Astrocyte (in vitro differentiated cells and primary cell): ENCODE measurements at regions not wholly inside any gene's neighbourhood (a gene's known extent, or its start where the extent isn't known, plus 50 kb on each side); places are given as distances from the start of the nearest gene placed in this dataset.

Experiments used
- EZH2 ChIP-seq: IDR thresholded peaks from 2 replicates; pipeline ENCODE4 v1.6.1; 2012; ENCODE audit warnings: mild to moderate bottlenecking, low read length, inconsistent platforms; ENCODE audit not compliant: insufficient read depth
- TF ChIP-seq, protein P1 (sequence below): IDR thresholded peaks from 2 replicates; pipeline ENCODE4 v1.5.1; 2011; ENCODE audit warnings: low read depth, mild to moderate bottlenecking, inconsistent platforms, low read length, moderate library complexity; ENCODE audit not compliant: insufficient read depth

DNA sequence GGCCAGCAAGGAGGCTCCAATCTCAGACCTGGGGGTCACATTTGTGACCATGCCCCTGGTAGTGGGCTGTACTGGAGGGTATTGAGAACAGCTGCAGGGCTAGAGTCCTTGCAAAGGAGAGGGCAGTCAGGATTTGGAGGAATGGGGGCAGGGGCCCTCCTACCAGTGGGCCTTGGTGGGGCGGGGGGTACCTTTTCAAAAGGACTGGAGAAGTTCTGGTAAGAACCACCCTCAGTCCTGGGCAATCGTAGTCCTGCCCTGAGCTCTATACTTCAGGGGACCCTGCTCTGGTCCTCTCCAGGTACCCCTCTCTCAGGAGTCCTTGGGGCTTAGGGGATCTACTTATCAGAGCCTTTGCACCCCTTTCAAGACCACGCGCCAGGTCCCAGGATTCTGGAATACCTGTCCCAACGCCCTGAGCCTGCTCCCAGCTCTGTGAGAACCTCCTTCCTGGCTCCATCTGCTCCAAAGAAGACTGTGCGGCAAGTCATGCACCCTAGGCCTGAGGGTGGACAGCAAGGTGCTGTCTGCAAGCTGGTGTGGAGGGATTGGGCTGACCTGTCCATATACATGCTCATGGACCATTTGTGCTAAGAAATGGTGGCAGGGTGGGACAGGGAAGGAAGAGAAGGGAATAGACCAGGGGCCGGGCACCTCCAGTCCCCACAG, 134.1 kb upstream of the EEPD1 start:
- TF ChIP-seq, protein P1, sequence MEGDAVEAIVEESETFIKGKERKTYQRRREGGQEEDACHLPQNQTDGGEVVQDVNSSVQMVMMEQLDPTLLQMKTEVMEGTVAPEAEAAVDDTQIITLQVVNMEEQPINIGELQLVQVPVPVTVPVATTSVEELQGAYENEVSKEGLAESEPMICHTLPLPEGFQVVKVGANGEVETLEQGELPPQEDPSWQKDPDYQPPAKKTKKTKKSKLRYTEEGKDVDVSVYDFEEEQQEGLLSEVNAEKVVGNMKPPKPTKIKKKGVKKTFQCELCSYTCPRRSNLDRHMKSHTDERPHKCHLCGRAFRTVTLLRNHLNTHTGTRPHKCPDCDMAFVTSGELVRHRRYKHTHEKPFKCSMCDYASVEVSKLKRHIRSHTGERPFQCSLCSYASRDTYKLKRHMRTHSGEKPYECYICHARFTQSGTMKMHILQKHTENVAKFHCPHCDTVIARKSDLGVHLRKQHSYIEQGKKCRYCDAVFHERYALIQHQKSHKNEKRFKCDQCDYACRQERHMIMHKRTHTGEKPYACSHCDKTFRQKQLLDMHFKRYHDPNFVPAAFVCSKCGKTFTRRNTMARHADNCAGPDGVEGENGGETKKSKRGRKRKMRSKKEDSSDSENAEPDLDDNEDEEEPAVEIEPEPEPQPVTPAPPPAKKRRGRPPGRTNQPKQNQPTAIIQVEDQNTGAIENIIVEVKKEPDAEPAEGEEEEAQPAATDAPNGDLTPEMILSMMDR, result no peak
- TF ChIP-seq EZH2, result no peak
